GF-D8 (cell line): ENCODE measurements at regions not wholly inside any gene's neighbourhood (a gene's known extent, or its start where the extent isn't known, plus 50 kb on each side); places are given as distances from the start of the nearest gene placed in this dataset.

Source experiments
- DNase-seq: peaks from one replicate; lab custom pipeline; 2025; lab: John Stamatoyannopoulos, UW

GRCh38 chrX:2608638-2609430 lies 82.3 kb upstream of the CD99 start:
- no peak for DNase-seq

GRCh38 chrX:2607113-2607512 lies 84.0 kb upstream of the CD99 start:
- DNase-seq: no peak

GRCh38 chrX:2600564-2600963 lies 90.5 kb upstream of the CD99 start:
- no peak for DNase-seq

GRCh38 chrX:2596555-2597255 lies 94.4 kb upstream of the CD99 start:
- no peak for DNase-seq

- no peak for DNase-seq
These were observed 95.0 kb upstream of the CD99 start for GRCh38 chrX:2596045-2596444.

- DNase-seq: no peak
These were observed 94.5 kb upstream of the DHRSX start for GRCh38 chrX:2595258-2595657.

GRCh38 chrX:2594491-2594890 lies 93.7 kb upstream of the DHRSX start:
- DNase-seq: no peak

GRCh38 chrX:2592279-2592678 lies 91.5 kb upstream of the DHRSX start:
- DNase-seq: no peak

GRCh38 chrX:2589186-2590020 lies 88.6 kb upstream of the DHRSX start:
- DNase-seq: no peak

- DNase-seq: no peak
These were observed 87.3 kb upstream of the DHRSX start for GRCh38 chrX:2588049-2588448.

GRCh38 chrX:2587146-2587545 lies 86.4 kb upstream of the DHRSX start:
- DNase-seq: no peak

GRCh38 chrX:2585158-2585470 lies 84.3 kb upstream of the DHRSX start:
- DNase-seq: no peak

- no peak for DNase-seq
These were observed 83.7 kb upstream of the DHRSX start for GRCh38 chrX:2584251-2585157.

GRCh38 chrX:2583194-2584162 lies 82.7 kb upstream of the DHRSX start:
- no peak for DNase-seq

- DNase-seq: no peak
These were observed 81.9 kb upstream of the DHRSX start for GRCh38 chrX:2582667-2583066.

- DNase-seq: no peak
These were observed 80.5 kb upstream of the DHRSX start for GRCh38 chrX:2581296-2581695.

- no peak for DNase-seq
These were observed 78.1 kb upstream of the DHRSX start for GRCh38 chrX:2578864-2579263.

- no peak for DNase-seq
These were observed 77.2 kb upstream of the DHRSX start for GRCh38 chrX:2577844-2578466.

GRCh38 chrX:2576793-2577192 lies 76.0 kb upstream of the DHRSX start:
- DNase-seq: no peak

- DNase-seq: no peak
These were observed 73.5 kb upstream of the DHRSX start for GRCh38 chrX:2574271-2574670.
